K562 (cell line): ENCODE measurements at regions not wholly inside any gene's neighbourhood (a gene's known extent, or its start where the extent isn't known, plus 50 kb on each side); places are given as distances from the start of the nearest gene placed in this dataset.
A peak's percentile ranks its signal among the peaks of the same experiment; 100 is the strongest.
"Not testable (repeated sequence)": the region's sequence is repeated elsewhere in the genome, so short reads cannot be mapped to it uniquely, and the experiment has no call there.

ENCODE experiments used
- ATAC-seq: fragments of 200-7000 bp; cut with Tn5 transposase; 3 replicates; pipeline ENCODE4 v1.9.1; 2020; ENCODE audit warnings: moderate library complexity
- BruUV-seq: library from RNA; stranded (reverse); fragments of 400-500 nt; replicated peaks from 2 replicates; lab custom pipeline; 2021; lab: Mats Ljungman, UMichigan
- CTCF ChIA-PET: fragments of 300-600 bp; formaldehyde crosslinking; extraction: SDS; loops from one replicate; lab custom pipeline; 2021; ENCODE audit warnings: low intra/inter-chr PET ratio; lab: Yijun Ruan, JAX
- POLR2A ChIA-PET: fragments of 300-600, 350-650 bp; sonication (Branson Sonifier 250); formaldehyde crosslinking; extraction: SDS; loops from one replicate; lab custom pipeline; 2021; ENCODE audit warnings: antibody characterized with exemption, inconsistent platforms; lab: Yijun Ruan, JAX
- DNase-seq, 4 experiments: peaks; one replicate each; pipeline versions ENCODE4 v3.0.0 to v3.0.0-alpha.2; 2011 to 2018; ENCODE audit warnings: low spot score in 3 of 4, mixed read lengths in 3 of 4; ENCODE audit errors: extremely low read depth in 1 of 4
- FAIRE-seq: peaks from 2 replicates; lab custom pipeline; 2011; peaks lifted over from hg19 to GRCh38; lab: Jason Lieb, UNC
- H2AFZ ChIP-seq: 2 replicates; pipeline ENCODE4 v1.6.0; 2011; ENCODE audit warnings: low read depth, low read length, control low read depth, inconsistent platforms
- H3K27ac ChIP-seq: fragments of 200-600 bp; 3 replicates; pipeline ENCODE4 v1.8.0; 2011; ENCODE audit warnings: low read depth, mild to moderate bottlenecking, control low read depth, inconsistent platforms, low read length, moderate library complexity, mixed read lengths; ENCODE audit errors: extremely low read depth
- H3K27me3 ChIP-seq, 2 experiments: fragments of 300-600 bp in 1 of 2; 2 replicates in 1 of 2; 3 replicates in 1 of 2; pipeline versions ENCODE4 v1.6.0 to v1.8.0; 2011; ENCODE audit warnings: inconsistent platforms in 2 of 2, low read length in 2 of 2, mild to moderate bottlenecking in 1 of 2, mixed read lengths in 1 of 2, moderate library complexity in 1 of 2; ENCODE audit not compliant: control insufficient read depth in 2 of 2, insufficient read depth in 2 of 2
- H3K36me3 ChIP-seq: fragments of 300-600 bp; 3 replicates; pipeline ENCODE4 v1.8.0; 2011; ENCODE audit warnings: mild to moderate bottlenecking, low read length, inconsistent platforms; ENCODE audit not compliant: control insufficient read depth, insufficient read depth
- H3K4me1 ChIP-seq, 2 experiments: fragments of 200-600 bp in 1 of 2; replicated peaks in 1 of 2; 2 replicates in 1 of 2; 3 replicates in 1 of 2; pipeline versions ENCODE4 v1.5.1 to v1.8.0; 2011; ENCODE audit warnings: inconsistent platforms in 2 of 2, low read length in 2 of 2, mild to moderate bottlenecking in 1 of 2, mixed read lengths in 1 of 2, moderate library complexity in 1 of 2; ENCODE audit not compliant: control insufficient read depth in 2 of 2, insufficient read depth in 2 of 2
- H3K4me2 ChIP-seq: 2 replicates; pipeline ENCODE4 v1.6.1; 2011; ENCODE audit warnings: low read length, control low read depth, inconsistent platforms, mixed read lengths; ENCODE audit not compliant: insufficient read depth
- H3K4me3 ChIP-seq: fragments of 200-600 bp; sonication (generic), shearing (Covaris generic); 2 replicates; pipeline ENCODE4 v1.5.1; 2016; ENCODE audit warnings: control low read depth, inconsistent platforms
- H3K79me2 ChIP-seq: fragments of 200-600 bp; 3 replicates; pipeline ENCODE4 v1.8.0; 2011; ENCODE audit warnings: low read length, inconsistent platforms; ENCODE audit not compliant: control insufficient read depth, insufficient read depth
- H3K9ac ChIP-seq, 2 experiments: 2 replicates each; pipeline versions ENCODE4 v1.6.0 to v1.6.1; 2011; ENCODE audit warnings: low read depth in 2 of 2, low read length in 2 of 2, control low read depth in 1 of 2, inconsistent platforms in 1 of 2, mild to moderate bottlenecking in 1 of 2, mixed read lengths in 1 of 2; ENCODE audit not compliant: insufficient read depth in 1 of 2
- H3K9me1 ChIP-seq: one replicate; pipeline ENCODE4 v1.6.0; 2011; ENCODE audit warnings: inconsistent platforms, mild to moderate bottlenecking, low read length, moderate library complexity; ENCODE audit not compliant: control insufficient read depth, insufficient read depth
- H3K9me3 ChIP-seq: replicated peaks from 2 replicates; pipeline ENCODE4 v1.5.1; 2011; ENCODE audit warnings: low read depth, low read length, inconsistent platforms; ENCODE audit not compliant: control insufficient read depth, insufficient read depth
- H4K20me1 ChIP-seq: replicated peaks from 2 replicates; pipeline ENCODE4 v1.6.1; 2011; ENCODE audit warnings: low read length, inconsistent platforms, mixed read lengths; ENCODE audit not compliant: control insufficient read depth, insufficient read depth
- KDM1A ChIP-seq, 2 experiments: fragments of 450-650 bp; IDR thresholded peaks; 2 replicates each; pipeline ENCODE4 v1.6.1; 2016; ENCODE audit warnings: mild to moderate bottlenecking in 2 of 2
- STAT5A ChIP-seq: IDR thresholded peaks from 2 replicates; pipeline ENCODE4 v1.6.1; 2012; ENCODE audit warnings: low read length, inconsistent platforms, borderline replicate concordance
- SUPT5H ChIP-seq: fragments of 450-650 bp; IDR thresholded peaks from 2 replicates; pipeline ENCODE4 v1.6.1; 2016
- TARDBP ChIP-seq: fragments of 450-650 bp; IDR thresholded peaks from 2 replicates; pipeline ENCODE4 v1.6.1; 2016
- WGBS: fragments of 100-300 bp; shearing (Covaris generic); methylation state at CpG from one replicate; pipeline ENCODE4 v1.1.6; 2016; ENCODE audit warnings: low coverage, mixed read lengths; ENCODE audit not compliant: insufficient coverage; ENCODE audit errors: missing lambda C conversion rate; 5-methylcytosine and 5-hydroxymethylcytosine counted together
- in situ Hi-C: fragments of 300-500 bp; cut with MboI; formaldehyde crosslinking; loops from 4 replicates; pipeline ENCODE4 v1.15.0; 2018; ENCODE audit warnings: inconsistent platforms, mixed read lengths
- intact Hi-C: fragments of 100-400 bp; cut with micrococcal nuclease; formaldehyde crosslinking; loops from 2 replicates; pipeline ENCODE4 v1.14.2; 2022

- POLR2A ChIA-PET, H3K4me3 ChIP-seq, intact Hi-C loops, H3K27me3 ChIP-seq, H3K9me3 ChIP-seq, H3K4me1 ChIP-seq, H3K79me2 ChIP-seq, H4K20me1 ChIP-seq, H3K9ac ChIP-seq, H3K27ac ChIP-seq, H3K9me1 ChIP-seq, ATAC-seq, H3K4me2 ChIP-seq, H2AFZ ChIP-seq, CTCF ChIA-PET, DNase-seq, in situ Hi-C loops: not testable (repeated sequence)
- H3K36me3 ChIP-seq: peaks cover 17% of the 10 kb centered on the region; the same call in 2 of the 3 replicates
- BruUV-seq: TSS peak; percentile 13
- TF ChIP-seq SUPT5H (0 out of 2 replicates have a peak, but pooled peaks have one; percentile 46), KDM1A (IDR thresholded peaks at IDR 0.05) (peak in 1 of 2 experiments; percentile 75; a peak in 1 of 4 replicates), TARDBP (0 out of 2 replicates have a peak, but pooled peaks have one; percentile 38), STAT5A (peak; percentile 13; the same call in 1 of the 2 replicates)
- WGBS: 82% methylated on average over 14 of the region's 16 CpGs
- FAIRE-seq: peak; percentile 56
Observed at GRCh38 chr1:855202-855981, 68.3 kb upstream of the SAMD11 start.

- H3K27me3 ChIP-seq, H3K4me1 ChIP-seq, FAIRE-seq, H3K4me3 ChIP-seq, POLR2A ChIA-PET, CTCF ChIA-PET, H3K4me2 ChIP-seq, H3K9me1 ChIP-seq, H4K20me1 ChIP-seq, H3K9ac ChIP-seq, H2AFZ ChIP-seq, intact Hi-C loops, H3K9me3 ChIP-seq, H3K79me2 ChIP-seq, in situ Hi-C loops, BruUV-seq, H3K27ac ChIP-seq, DNase-seq: not testable (repeated sequence)
- peak; percentile 55 for ATAC-seq
- 87% methylated on average over 6 of the region's 10 CpGs for WGBS
- H3K36me3 ChIP-seq: peaks cover 17% of the 10 kb centered on the region; the same call in 2 of the 3 replicates
Observed at GRCh38 chr1:856541-857057, 67.1 kb upstream of the SAMD11 start.
